ENCODE measurements at regions not wholly inside any gene's neighbourhood (a gene's known extent, or its start where the extent isn't known, plus 50 kb on each side); places are given as distances from the start of the nearest gene placed in this dataset.

- Histone ChIP-seq H2AFZ (no peak overlapping the region), H3K4me3 (ENCODE audit: low read depth, low read length) (no peak overlapping the region), H3K9ac (no peak overlapping the region), H3K4me2 (ENCODE audit: low read length) (no peak overlapping the region), H3K27ac (no peak overlapping the region), H3K79me2 (no peaks in the 10 kb centered on the region), H3K36me3 (ENCODE audit: control insufficient read depth, insufficient read depth, low read length) (no peaks in the 10 kb centered on the region), H3K4me1 (no peaks in the 10 kb centered on the region), H3K27me3 (ENCODE audit: control insufficient read depth, insufficient read depth, low read length) (no peaks in the 10 kb centered on the region), H3K9me3 (ENCODE audit: control insufficient read depth, low read length) (no peaks in the 10 kb centered on the region)
- TF ChIP-seq, protein P1, sequence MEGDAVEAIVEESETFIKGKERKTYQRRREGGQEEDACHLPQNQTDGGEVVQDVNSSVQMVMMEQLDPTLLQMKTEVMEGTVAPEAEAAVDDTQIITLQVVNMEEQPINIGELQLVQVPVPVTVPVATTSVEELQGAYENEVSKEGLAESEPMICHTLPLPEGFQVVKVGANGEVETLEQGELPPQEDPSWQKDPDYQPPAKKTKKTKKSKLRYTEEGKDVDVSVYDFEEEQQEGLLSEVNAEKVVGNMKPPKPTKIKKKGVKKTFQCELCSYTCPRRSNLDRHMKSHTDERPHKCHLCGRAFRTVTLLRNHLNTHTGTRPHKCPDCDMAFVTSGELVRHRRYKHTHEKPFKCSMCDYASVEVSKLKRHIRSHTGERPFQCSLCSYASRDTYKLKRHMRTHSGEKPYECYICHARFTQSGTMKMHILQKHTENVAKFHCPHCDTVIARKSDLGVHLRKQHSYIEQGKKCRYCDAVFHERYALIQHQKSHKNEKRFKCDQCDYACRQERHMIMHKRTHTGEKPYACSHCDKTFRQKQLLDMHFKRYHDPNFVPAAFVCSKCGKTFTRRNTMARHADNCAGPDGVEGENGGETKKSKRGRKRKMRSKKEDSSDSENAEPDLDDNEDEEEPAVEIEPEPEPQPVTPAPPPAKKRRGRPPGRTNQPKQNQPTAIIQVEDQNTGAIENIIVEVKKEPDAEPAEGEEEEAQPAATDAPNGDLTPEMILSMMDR (IDR thresholded peaks at IDR 0.05): no peak
Observed at GRCh38 chr13:88294368-88294767, 623.2 kb downstream of the SLITRK5 start.

DNA sequence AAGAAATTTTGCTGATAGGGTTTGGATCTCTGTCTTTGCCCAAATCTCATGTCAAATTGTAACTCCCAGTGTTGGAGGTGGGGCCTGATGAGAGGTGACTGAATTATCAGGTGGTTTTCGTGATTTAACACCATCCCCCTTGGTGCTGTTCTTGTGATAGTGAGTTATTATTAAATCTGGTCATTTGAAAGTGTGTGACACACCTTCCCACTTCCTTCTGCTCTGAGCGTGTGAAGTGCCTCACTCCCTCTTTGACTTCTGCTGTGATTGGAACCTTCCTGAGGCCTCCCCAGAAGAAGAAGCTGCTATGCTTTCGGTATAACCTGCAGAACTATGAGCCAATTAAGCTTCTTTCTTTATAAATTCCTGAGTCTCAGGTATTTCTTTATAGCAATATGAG is 632.0 kb downstream of the SLITRK5 start:
- H2AFZ ChIP-seq: no peak overlapping the region
- no peaks in the 10 kb centered on the region for H3K9me3 ChIP-seq (ENCODE audit: control insufficient read depth, low read length)
- no peaks in the 10 kb centered on the region for H3K79me2 ChIP-seq
- no peak overlapping the region for H3K4me3 ChIP-seq (ENCODE audit: low read depth, low read length)
- no peak overlapping the region for H3K9ac ChIP-seq
- H3K4me1 ChIP-seq: no peaks in the 10 kb centered on the region
- H3K27me3 ChIP-seq (ENCODE audit: control insufficient read depth, insufficient read depth, low read length): no peaks in the 10 kb centered on the region
- H3K4me2 ChIP-seq (ENCODE audit: low read length): no peak overlapping the region
- H3K27ac ChIP-seq: no peak overlapping the region
- TF ChIP-seq, protein P1 (IDR thresholded peaks at IDR 0.05): no peak
- no peaks in the 10 kb centered on the region for H3K36me3 ChIP-seq (ENCODE audit: control insufficient read depth, insufficient read depth, low read length)

DNA sequence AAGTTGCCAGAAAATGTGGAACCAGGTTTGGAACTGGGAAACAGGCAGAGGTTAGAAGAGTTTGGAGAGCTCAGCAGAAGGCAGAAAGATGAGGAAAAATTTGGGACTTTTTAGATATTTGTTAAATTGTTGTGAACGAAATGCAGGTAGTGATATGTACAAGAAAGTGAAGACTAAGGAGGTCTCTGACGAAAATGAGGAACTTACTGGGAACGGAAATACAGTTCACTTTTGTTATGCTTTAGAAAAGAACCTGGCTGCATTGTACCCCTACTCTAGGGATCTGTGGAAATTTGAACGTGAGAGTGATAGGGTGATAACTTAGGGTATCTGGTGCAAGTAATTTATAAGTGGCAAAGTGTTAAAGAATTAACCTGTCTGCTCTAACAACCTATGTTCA is 632.4 kb downstream of the SLITRK5 start:
- TF ChIP-seq, protein P1 (IDR thresholded peaks at IDR 0.05): no peak
- Histone ChIP-seq H3K4me3 (ENCODE audit: low read depth, low read length) (no peak overlapping the region), H3K79me2 (no peaks in the 10 kb centered on the region), H3K9me3 (ENCODE audit: control insufficient read depth, low read length) (no peaks in the 10 kb centered on the region), H3K4me2 (ENCODE audit: low read length) (no peak overlapping the region), H3K4me1 (no peaks in the 10 kb centered on the region), H3K27ac (no peak overlapping the region), H3K9ac (no peak overlapping the region), H3K36me3 (ENCODE audit: control insufficient read depth, insufficient read depth, low read length) (no peaks in the 10 kb centered on the region), H3K27me3 (ENCODE audit: control insufficient read depth, insufficient read depth, low read length) (no peaks in the 10 kb centered on the region), H2AFZ (no peak overlapping the region)

GRCh38 chr13:88314496-88314895 is 643.3 kb downstream of the SLITRK5 start:
- Histone ChIP-seq H3K4me3 (ENCODE audit: low read depth, low read length) (no peak overlapping the region), H3K27me3 (ENCODE audit: control insufficient read depth, insufficient read depth, low read length) (no peaks in the 10 kb centered on the region), H3K9me3 (ENCODE audit: control insufficient read depth, low read length) (no peaks in the 10 kb centered on the region), H3K79me2 (no peaks in the 10 kb centered on the region), H3K27ac (no peak overlapping the region), H3K9ac (no peak overlapping the region), H3K4me2 (ENCODE audit: low read length) (no peak overlapping the region), H3K4me1 (no peaks in the 10 kb centered on the region), H2AFZ (no peak overlapping the region), H3K36me3 (ENCODE audit: control insufficient read depth, insufficient read depth, low read length) (no peaks in the 10 kb centered on the region)
- TF ChIP-seq, protein P1 (IDR thresholded peaks at IDR 0.05): no peak

GRCh38 chr13:88329066-88329465 is 657.9 kb downstream of the SLITRK5 start:
- Histone ChIP-seq H3K27ac (no peak overlapping the region), H3K9me3 (ENCODE audit: control insufficient read depth, low read length) (no peaks in the 10 kb centered on the region), H3K4me1 (no peaks in the 10 kb centered on the region), H2AFZ (no peak overlapping the region), H3K9ac (no peak overlapping the region), H3K4me3 (ENCODE audit: low read depth, low read length) (no peak overlapping the region), H3K4me2 (ENCODE audit: low read length) (no peak overlapping the region), H3K27me3 (ENCODE audit: control insufficient read depth, insufficient read depth, low read length) (no peaks in the 10 kb centered on the region), H3K36me3 (ENCODE audit: control insufficient read depth, insufficient read depth, low read length) (no peaks in the 10 kb centered on the region), H3K79me2 (no peaks in the 10 kb centered on the region)
- TF ChIP-seq, protein P1 (IDR thresholded peaks at IDR 0.05): no peak

Measured in parathyroid adenoma (tissue), 2 donors.